ENCODE measurements at regions not wholly inside any gene's neighbourhood (a gene's known extent, or its start where the extent isn't known, plus 50 kb on each side); places are given as distances from the start of the nearest gene placed in this dataset.

DNA sequence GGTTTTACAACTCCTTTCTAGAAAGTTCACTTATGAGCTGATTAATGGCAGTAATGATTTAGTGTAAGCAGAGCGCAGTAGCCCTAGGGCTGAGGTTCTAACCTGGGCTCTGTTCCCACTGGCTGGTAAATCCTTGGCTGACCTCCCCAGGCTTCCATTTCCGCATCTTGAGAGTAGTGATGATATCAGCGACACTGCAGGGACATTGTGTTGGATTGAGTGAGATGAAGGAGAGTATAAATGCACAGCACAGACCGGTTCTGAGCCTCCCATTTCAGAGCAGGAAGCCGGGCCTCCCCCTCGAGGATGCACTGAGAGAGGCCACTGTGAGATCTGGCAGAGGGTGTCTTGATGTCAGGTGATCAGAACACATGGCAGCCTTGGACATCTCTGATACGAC lies 477.2 kb upstream of the SULF2 start:
- DNase-seq: no peak

- DNase-seq: no peak
Measured at GRCh38 chr20:48261398-48261910, 476.2 kb upstream of the SULF2 start.

DNA sequence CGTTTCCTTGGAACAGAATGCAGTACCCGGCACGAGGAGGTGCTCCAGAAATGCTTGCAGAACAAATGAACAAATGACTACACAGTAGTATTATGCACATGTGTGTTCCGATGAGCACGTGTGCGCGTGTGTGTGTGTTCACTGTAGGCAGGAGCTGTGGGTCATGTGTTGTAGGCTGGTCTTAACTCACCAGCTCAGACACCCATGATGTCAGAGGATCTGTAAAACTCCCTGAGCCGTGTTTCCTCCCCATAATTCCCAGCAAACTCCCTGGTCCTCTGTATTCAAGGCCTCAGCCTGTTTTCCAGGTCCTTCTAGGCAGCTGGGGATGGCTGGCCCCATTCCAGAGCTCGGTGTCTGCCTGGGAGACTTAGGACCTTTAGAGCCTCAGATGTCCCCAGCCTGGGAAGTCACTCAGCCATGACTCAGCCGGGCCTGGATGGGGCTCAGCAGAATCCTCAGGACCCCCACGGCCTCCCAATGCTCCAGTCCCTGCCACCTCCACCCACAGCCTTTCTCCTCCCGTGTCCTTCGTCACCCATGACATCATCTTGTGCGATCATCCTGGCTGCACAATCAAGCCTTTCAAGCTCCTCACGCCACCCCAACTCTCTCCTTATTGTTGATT lies 475.0 kb upstream of the SULF2 start:
- DNase-seq: no peak

DNA sequence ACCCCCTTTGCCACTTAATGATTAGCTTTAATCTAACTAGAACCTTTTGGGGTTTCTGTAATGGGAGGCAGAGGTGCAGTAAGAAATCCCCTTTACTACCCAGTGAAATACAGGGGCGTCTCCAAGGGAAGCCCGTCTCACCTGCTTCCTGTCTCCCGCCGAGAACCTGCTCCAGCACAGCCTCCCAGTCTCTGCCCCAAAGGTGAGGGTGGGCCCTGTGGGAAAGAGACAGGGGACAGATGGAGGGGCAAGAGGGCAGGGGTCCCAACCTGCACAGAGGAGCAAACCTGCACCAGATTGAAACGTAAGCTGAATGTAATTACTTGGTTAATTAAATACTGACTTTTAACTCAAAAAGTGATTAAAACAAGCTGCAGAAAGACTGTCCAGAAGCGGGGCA lies 474.2 kb upstream of the SULF2 start:
- DNase-seq: no peak

DNA sequence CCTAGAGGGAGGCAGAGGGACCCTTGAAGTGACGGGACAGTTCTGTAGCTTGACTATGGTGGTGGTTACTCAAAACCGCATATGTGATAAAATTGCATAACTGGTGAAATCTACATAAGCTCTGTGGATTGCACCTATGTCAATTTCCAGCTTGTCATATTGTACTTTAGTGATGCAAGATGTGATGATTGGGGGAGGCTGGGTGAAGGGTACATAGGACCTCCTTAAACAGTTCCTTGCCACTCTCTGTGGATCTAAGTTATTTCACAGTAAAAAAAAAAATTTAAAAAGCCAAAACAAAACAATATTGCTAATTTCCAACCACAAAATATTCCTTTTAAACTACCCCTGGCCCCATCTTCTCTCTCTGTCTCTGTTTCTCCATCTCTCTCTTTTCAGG lies 472.6 kb upstream of the SULF2 start:
- DNase-seq: no peak

DNA sequence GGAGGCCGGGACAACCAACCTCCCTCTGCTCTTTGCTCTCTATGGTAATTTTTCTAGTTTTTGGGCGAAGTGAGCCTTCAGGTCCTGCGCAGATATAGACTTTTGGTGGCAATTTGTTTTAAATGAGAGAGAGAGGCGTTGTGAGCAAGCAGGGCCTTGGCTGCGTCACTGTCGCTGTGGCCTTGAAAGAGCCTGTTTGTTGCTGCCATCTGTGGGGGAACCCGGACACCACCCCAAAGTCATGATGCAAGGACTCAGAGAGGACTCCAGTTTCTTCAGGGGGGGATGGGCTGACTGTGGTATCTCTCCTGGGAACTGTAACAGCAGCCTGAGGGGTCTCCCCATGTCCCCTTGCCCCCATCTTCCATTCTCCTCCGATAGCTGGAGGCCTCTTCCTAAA lies 462.7 kb upstream of the SULF2 start:
- no peak for DNase-seq

- no peak for DNase-seq
Measured at GRCh38 chr20:48246061-48246790, 460.9 kb upstream of the SULF2 start.

DNA sequence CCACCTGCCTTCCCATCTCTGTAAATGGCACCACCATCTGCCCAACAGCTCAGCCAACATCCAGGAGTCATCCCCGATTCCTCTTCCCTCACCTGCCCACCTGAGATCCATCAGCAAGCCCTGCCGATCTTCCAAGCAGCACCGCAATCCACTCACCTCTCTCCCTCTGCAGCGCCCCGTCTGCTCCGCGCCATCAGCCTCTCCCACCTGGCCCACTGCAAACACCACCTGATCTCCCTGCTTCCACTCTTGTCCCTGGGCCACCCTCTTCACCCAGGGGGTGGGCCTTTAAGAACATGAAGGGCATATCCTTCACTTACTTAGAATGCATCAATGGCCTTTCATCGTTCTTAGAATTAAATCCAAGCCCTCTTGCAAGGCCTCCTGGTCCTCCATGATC lies 457.3 kb upstream of the SULF2 start:
- no peak for DNase-seq

DNA sequence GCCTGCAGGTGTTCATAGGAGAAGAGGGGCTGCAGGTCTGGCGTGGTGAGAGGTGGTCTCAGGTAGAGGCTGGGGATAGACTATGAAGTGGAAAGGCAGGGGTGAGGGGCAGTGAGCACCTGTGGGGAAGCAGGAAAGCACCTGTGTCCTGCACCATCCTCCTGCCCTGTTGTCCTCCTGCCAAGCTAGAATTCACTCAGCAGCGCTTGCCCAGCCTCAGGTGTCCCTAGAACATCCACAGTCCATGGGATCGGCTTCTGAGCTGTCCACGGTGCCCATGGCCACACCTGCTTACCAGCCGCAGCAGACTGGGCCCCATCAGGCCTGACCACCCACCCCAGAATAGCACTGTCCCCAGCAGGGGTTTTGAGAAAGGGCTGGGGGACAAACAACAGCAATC lies 456.2 kb upstream of the SULF2 start:
- no peak for DNase-seq

GRCh38 chr20:48238781-48239180 lies 453.5 kb upstream of the SULF2 start:
- no peak for DNase-seq

GRCh38 chr20:48238326-48238725 lies 453.0 kb upstream of the SULF2 start:
- DNase-seq: no peak

GRCh38 chr20:48236000-48236970 lies 451.0 kb upstream of the SULF2 start:
- DNase-seq: no peak

- DNase-seq: no peak
Measured at GRCh38 chr20:48234951-48235350, 449.7 kb upstream of the SULF2 start.

DNA sequence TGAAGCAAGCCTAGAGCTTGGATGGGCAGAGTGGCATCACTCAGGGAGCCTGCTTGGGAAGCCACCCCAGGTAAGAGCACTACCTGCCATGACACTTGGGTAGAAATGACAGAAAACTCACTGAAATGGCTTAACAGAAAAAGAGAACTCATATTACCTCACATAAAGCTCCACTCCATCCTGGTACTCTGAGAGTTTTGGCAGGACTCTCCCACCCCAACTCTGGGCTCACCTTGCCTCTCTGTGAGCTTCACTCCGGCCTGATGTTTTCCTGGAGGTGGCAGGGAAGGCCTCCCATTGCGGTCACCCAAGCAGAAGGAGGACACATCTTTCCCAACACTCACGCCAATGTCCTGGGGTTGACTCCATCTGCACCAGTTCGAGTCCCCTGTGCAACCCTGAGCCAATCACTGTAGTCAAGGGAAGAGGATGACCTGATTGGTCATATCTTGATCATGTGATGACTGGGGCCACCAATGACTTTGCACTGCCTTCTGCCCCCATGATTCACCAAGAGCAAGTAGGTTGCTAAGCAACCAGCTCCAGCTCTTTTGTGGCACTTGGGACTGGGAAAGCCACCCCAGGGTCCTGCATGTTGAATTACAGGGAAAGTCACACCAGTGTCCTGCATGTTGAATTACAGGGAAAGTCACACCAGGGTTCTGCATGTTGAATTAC lies 446.1 kb upstream of the SULF2 start:
- DNase-seq: no peak

DNA sequence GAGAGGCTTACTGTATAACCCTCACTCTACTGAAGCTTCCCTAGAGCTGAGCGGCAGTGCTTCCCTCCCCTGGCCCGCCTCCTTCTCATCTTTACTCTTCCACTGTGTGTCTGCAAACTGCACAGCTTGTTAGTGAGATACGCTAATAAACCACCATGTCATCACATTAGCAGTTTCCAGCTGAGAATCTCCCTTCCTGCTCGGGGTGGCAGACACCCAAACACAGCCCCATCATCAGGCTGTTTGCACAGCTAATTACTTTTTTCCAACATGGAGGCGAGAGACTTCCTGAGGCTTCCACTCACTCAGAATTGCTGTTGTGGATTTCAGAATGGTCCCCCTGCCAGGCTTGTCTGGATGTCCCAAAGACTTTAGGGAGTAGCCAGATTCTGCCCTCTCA lies 444.9 kb upstream of the SULF2 start:
- DNase-seq: no peak

GRCh38 chr20:48227381-48227780 lies 442.1 kb upstream of the SULF2 start:
- no peak for DNase-seq

GRCh38 chr20:48226642-48227041 lies 441.4 kb upstream of the SULF2 start:
- no peak for DNase-seq

GRCh38 chr20:48224533-48225050 lies 439.3 kb upstream of the SULF2 start:
- no peak for DNase-seq

- DNase-seq: no peak
Measured at GRCh38 chr20:48223715-48224114, 438.4 kb upstream of the SULF2 start.

GRCh38 chr20:48222595-48223180 lies 437.4 kb upstream of the SULF2 start:
- DNase-seq: no peak

DNA sequence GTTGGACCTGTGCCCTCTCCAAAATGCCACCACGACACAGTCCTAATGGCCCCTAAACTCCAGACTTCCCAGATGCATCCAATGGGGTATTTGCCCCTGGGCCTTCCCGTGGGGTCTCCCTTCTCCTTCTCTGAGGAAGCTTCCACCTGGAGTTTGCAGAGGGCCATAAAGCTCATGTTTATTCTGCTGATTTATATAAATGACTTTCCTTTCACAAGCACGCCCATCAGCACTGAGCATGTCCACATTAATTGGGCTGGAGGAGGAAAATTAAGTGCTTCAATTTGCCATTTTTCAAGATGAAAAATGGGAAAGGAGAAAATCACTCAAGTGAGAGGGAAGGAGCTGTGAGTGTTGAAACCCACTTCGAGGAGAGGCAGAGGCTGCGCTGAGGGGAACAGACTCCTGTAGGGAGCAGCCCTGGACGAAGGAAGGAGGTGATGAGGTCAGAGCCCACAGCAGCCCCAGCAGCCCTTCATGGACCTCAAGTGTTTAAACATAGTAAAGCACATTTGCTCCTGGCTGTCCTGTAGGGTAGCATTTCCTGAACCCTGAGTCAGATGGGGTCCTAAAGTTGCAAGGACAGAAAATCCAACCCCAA lies 434.9 kb upstream of the SULF2 start:
- no peak for DNase-seq

GRCh38 chr20:48219306-48219705 lies 434.0 kb upstream of the SULF2 start:
- no peak for DNase-seq

All from dermis blood vessel endothelial cell (primary cell).